IMR-90 (cell line): ENCODE measurements at regions not wholly inside any gene's neighbourhood (a gene's known extent, or its start where the extent isn't known, plus 50 kb on each side); places are given as distances from the start of the nearest gene placed in this dataset.

Source experiments
- BHLHE40 ChIP-seq: fragments of 150-350 bp; IDR thresholded peaks from 2 replicates; pipeline ENCODE4 v1.6.1; 2016; ENCODE audit warnings: mild to moderate bottlenecking, low read depth, low read length
- CEBPB ChIP-seq: IDR thresholded peaks from 2 replicates; pipeline ENCODE4 v1.6.1; 2012; ENCODE audit warnings: low read depth, low read length, improper control_type of control experiment
- CHD1 ChIP-seq: IDR thresholded peaks from 2 replicates; pipeline ENCODE4 v1.6.1; 2012; ENCODE audit warnings: low read depth, low read length, improper control_type of control experiment
- CTCF ChIP-seq: conservative IDR thresholded peaks from 2 replicates; pipeline ENCODE4 v1.5.1; 2012; ENCODE audit warnings: mild to moderate bottlenecking, low read depth, low read length, improper control_type of control experiment
- ELK1 ChIP-seq: fragments of 150-350 bp; IDR thresholded peaks from 2 replicates; pipeline ENCODE4 v1.6.1; 2016; ENCODE audit warnings: low read depth, mild to moderate bottlenecking, low read length, moderate library complexity, borderline replicate concordance
- FOS ChIP-seq: fragments of 150-350 bp; IDR thresholded peaks from 2 replicates; pipeline ENCODE4 v1.6.1; 2016; ENCODE audit warnings: low read depth, low read length
- MAFK ChIP-seq: IDR thresholded peaks from 2 replicates; pipeline ENCODE4 v1.6.1; 2012; ENCODE audit warnings: low read depth, low read length, improper control_type of control experiment
- MAZ ChIP-seq: IDR thresholded peaks from 2 replicates; pipeline ENCODE4 v1.6.1; 2012; ENCODE audit warnings: low read depth, mild to moderate bottlenecking, low read length, improper control_type of control experiment, moderate library complexity, borderline replicate concordance
- MXI1 ChIP-seq: IDR thresholded peaks from 2 replicates; pipeline ENCODE4 v1.6.1; 2012; ENCODE audit warnings: low read depth, mild to moderate bottlenecking, low read length, moderate library complexity, borderline replicate concordance
- POLR2A ChIP-seq: IDR thresholded peaks from 2 replicates; pipeline ENCODE4 v1.6.1; 2012; ENCODE audit warnings: mild to moderate bottlenecking, low read depth, low read length
- RAD21 ChIP-seq: IDR thresholded peaks from 2 replicates; pipeline ENCODE4 v1.6.1; 2012; ENCODE audit warnings: low read length, improper control_type of control experiment
- RCOR1 ChIP-seq: IDR thresholded peaks from 2 replicates; pipeline ENCODE4 v1.6.1; 2012; ENCODE audit warnings: mild to moderate bottlenecking, low read length, improper control_type of control experiment; ENCODE audit not compliant: insufficient replicate concordance
- RFX5 ChIP-seq: IDR thresholded peaks from 2 replicates; pipeline ENCODE4 v1.8.0; 2012; ENCODE audit warnings: low read depth, mild to moderate bottlenecking, low read length, moderate library complexity
- USF2 ChIP-seq: fragments of 150-350 bp; IDR thresholded peaks from 2 replicates; pipeline ENCODE4 v1.6.1; 2017; ENCODE audit warnings: mild to moderate bottlenecking, antibody characterized with exemption, low read length, low read depth

GRCh38 chr2:48254839-48255238 is 59.6 kb upstream of the FOXN2 start:
- no peak for TF ChIP-seq CTCF
- no peak for TF ChIP-seq CHD1
- no peak for TF ChIP-seq MXI1
- no peak for TF ChIP-seq RFX5
- no peak for TF ChIP-seq BHLHE40
- TF ChIP-seq USF2, result no peak
- no peak for TF ChIP-seq POLR2A
- no peak for TF ChIP-seq ELK1
- TF ChIP-seq RAD21, result no peak
- TF ChIP-seq MAZ, result no peak
- TF ChIP-seq CEBPB, result no peak
- no peak for TF ChIP-seq FOS
- TF ChIP-seq MAFK, result peak; percentile 33; the same call in 1 of the 2 replicates
- TF ChIP-seq RCOR1, result no peak
